H1 (cell line): ENCODE measurements at regions not wholly inside any gene's neighbourhood (a gene's known extent, or its start where the extent isn't known, plus 50 kb on each side); places are given as distances from the start of the nearest gene placed in this dataset.

Source experiments
- MAX ChIP-seq: IDR thresholded peaks from 2 replicates; pipeline ENCODE4 v1.6.1; 2012; ENCODE audit warnings: inconsistent platforms
- PHF8 ChIP-seq: fragments of 200-600 bp; sonication (generic); conservative IDR thresholded peaks from 2 replicates; pipeline ENCODE4 v1.7.1; 2012; ENCODE audit warnings: low read depth, mild to moderate bottlenecking, inconsistent platforms, low read length, moderate library complexity
- RXRA ChIP-seq: IDR thresholded peaks from 2 replicates; pipeline ENCODE4 v1.6.1; 2011; ENCODE audit warnings: low read depth, mild to moderate bottlenecking, low read length, moderate library complexity; ENCODE audit not compliant: insufficient read depth

GRCh38 chr3:144771381-144771870 lies 799.8 kb downstream of the DIPK2A start (continued):
- TF ChIP-seq MAX (no peak), RXRA (no peak), PHF8 (no peak)
